ENCODE measurements at regions not wholly inside any gene's neighbourhood (a gene's known extent, or its start where the extent isn't known, plus 50 kb on each side); places are given as distances from the start of the nearest gene placed in this dataset.

- Histone ChIP-seq H3K79me2 (replicated peaks; ENCODE audit: insufficient read depth, low read length) (no peaks in the 10 kb centered on the region), H3K36me3 (ENCODE audit: insufficient read depth, low read length) (no peaks in the 10 kb centered on the region), H3K9me3 (ENCODE audit: low read length) (no peaks in the 10 kb centered on the region), H3K4me3 (ENCODE audit: low read length) (no peak overlapping the region), H3K9ac (ENCODE audit: low read length) (no peak overlapping the region), H4K20me1 (ENCODE audit: insufficient read depth) (no peaks in the 10 kb centered on the region), H2AFZ (ENCODE audit: low read depth, low read length) (no peak overlapping the region), H3K4me2 (ENCODE audit: low read length) (no peak overlapping the region), H3K27me3 (ENCODE audit: insufficient read depth, low read depth, low read length) (no peaks in the 10 kb centered on the region), H3F3A (ENCODE audit: insufficient read depth, low read length, poor library complexity, severe bottlenecking) (no peaks in the 10 kb centered on the region), H3K27ac (ENCODE audit: low read length) (no peak overlapping the region), H3K9me2 (ENCODE audit: insufficient read depth, low read length) (no peaks in the 10 kb centered on the region)
- TF ChIP-seq RAD21 (conservative IDR thresholded peaks at IDR 0.05): no peak
- TF ChIP-seq, protein P1, sequence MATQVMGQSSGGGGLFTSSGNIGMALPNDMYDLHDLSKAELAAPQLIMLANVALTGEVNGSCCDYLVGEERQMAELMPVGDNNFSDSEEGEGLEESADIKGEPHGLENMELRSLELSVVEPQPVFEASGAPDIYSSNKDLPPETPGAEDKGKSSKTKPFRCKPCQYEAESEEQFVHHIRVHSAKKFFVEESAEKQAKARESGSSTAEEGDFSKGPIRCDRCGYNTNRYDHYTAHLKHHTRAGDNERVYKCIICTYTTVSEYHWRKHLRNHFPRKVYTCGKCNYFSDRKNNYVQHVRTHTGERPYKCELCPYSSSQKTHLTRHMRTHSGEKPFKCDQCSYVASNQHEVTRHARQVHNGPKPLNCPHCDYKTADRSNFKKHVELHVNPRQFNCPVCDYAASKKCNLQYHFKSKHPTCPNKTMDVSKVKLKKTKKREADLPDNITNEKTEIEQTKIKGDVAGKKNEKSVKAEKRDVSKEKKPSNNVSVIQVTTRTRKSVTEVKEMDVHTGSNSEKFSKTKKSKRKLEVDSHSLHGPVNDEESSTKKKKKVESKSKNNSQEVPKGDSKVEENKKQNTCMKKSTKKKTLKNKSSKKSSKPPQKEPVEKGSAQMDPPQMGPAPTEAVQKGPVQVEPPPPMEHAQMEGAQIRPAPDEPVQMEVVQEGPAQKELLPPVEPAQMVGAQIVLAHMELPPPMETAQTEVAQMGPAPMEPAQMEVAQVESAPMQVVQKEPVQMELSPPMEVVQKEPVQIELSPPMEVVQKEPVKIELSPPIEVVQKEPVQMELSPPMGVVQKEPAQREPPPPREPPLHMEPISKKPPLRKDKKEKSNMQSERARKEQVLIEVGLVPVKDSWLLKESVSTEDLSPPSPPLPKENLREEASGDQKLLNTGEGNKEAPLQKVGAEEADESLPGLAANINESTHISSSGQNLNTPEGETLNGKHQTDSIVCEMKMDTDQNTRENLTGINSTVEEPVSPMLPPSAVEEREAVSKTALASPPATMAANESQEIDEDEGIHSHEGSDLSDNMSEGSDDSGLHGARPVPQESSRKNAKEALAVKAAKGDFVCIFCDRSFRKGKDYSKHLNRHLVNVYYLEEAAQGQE (IDR thresholded peaks at IDR 0.05; ENCODE audit: borderline replicate concordance): no peak
- TF ChIP-seq, protein P2, sequence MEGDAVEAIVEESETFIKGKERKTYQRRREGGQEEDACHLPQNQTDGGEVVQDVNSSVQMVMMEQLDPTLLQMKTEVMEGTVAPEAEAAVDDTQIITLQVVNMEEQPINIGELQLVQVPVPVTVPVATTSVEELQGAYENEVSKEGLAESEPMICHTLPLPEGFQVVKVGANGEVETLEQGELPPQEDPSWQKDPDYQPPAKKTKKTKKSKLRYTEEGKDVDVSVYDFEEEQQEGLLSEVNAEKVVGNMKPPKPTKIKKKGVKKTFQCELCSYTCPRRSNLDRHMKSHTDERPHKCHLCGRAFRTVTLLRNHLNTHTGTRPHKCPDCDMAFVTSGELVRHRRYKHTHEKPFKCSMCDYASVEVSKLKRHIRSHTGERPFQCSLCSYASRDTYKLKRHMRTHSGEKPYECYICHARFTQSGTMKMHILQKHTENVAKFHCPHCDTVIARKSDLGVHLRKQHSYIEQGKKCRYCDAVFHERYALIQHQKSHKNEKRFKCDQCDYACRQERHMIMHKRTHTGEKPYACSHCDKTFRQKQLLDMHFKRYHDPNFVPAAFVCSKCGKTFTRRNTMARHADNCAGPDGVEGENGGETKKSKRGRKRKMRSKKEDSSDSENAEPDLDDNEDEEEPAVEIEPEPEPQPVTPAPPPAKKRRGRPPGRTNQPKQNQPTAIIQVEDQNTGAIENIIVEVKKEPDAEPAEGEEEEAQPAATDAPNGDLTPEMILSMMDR (IDR thresholded peaks at IDR 0.05; ENCODE audit: poor library complexity, severe bottlenecking): no peak
- TF ChIP-seq EP300 (conservative IDR thresholded peaks at IDR 0.05; ENCODE audit: poor library complexity, severe bottlenecking): no peak
These were observed 431.5 kb upstream of the CHRM3 start for GRCh38 chr1:238954865-238955264.

DNA sequence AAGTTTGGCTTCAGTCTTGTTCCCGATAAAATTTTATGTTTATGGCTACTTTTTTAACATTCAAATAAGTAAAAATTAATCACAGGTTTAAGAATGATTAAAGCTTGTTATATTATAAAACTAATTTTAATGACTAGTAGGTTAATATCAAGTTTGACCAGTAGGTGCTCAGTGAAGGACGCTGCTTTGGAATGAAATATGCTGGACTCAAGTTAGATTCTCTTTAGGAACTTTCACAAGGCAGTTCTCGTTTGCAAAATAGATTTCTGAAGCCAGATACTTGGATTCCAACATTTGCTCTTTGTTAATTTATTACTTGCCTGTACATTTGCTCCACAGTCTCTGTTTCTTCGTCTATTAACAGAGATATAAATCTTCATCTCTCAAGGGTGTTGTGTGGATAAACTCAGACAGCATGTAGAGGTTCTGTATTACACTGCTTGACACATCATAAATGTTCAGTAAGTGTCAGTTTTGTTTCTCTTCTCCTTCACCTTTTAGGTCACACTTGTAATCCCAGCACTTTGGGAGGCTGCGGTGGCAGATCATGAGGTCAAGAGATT is 432.8 kb upstream of the CHRM3 start:
- H3K9ac ChIP-seq (ENCODE audit: low read length): no peak overlapping the region
- H4K20me1 ChIP-seq (ENCODE audit: insufficient read depth): no peaks in the 10 kb centered on the region
- H3K9me3 ChIP-seq (ENCODE audit: low read length): no peaks in the 10 kb centered on the region
- no peaks in the 10 kb centered on the region for H3K9me2 ChIP-seq (ENCODE audit: insufficient read depth, low read length)
- H2AFZ ChIP-seq (ENCODE audit: low read depth, low read length): no peak overlapping the region
- no peak overlapping the region for H3K4me3 ChIP-seq (ENCODE audit: low read length)
- no peaks in the 10 kb centered on the region for H3K79me2 ChIP-seq (replicated peaks; ENCODE audit: insufficient read depth, low read length)
- no peaks in the 10 kb centered on the region for H3K27me3 ChIP-seq (ENCODE audit: insufficient read depth, low read depth, low read length)
- H3K4me2 ChIP-seq (ENCODE audit: low read length): no peak overlapping the region
- no peaks in the 10 kb centered on the region for H3F3A ChIP-seq (ENCODE audit: insufficient read depth, low read length, poor library complexity, severe bottlenecking)
- H3K36me3 ChIP-seq (ENCODE audit: insufficient read depth, low read length): no peaks in the 10 kb centered on the region
- TF ChIP-seq TAF1 (IDR thresholded peaks at IDR 0.05; ENCODE audit: low read depth) (no peak), EZH2 (IDR thresholded peaks at IDR 0.05; ENCODE audit: borderline replicate concordance, insufficient read depth, low read length, poor library complexity, severe bottlenecking) (no peak), RAD21 (conservative IDR thresholded peaks at IDR 0.05) (no peak), EP300 (conservative IDR thresholded peaks at IDR 0.05; ENCODE audit: poor library complexity, severe bottlenecking) (no peak), MXI1 (conservative IDR thresholded peaks at IDR 0.05; ENCODE audit: poor library complexity, severe bottlenecking) (no peak), SMC3 (conservative IDR thresholded peaks at IDR 0.05; ENCODE audit: poor library complexity) (no peak), POLR2AphosphoS5 (IDR thresholded peaks at IDR 0.05) (no peak)
- TF ChIP-seq, protein P2 (IDR thresholded peaks at IDR 0.05; ENCODE audit: poor library complexity, severe bottlenecking): no peak
- TF ChIP-seq, protein P1 (IDR thresholded peaks at IDR 0.05; ENCODE audit: borderline replicate concordance): no peak
- H3K27ac ChIP-seq (ENCODE audit: low read length): no peak overlapping the region

Measured in neural cell (in vitro differentiated cells).